K562 (cell line): ENCODE measurements at regions not wholly inside any gene's neighbourhood (a gene's known extent, or its start where the extent isn't known, plus 50 kb on each side); places are given as distances from the start of the nearest gene placed in this dataset.

Source experiments
- ARNT ChIP-seq, 2 experiments: fragments of 450-650 bp; IDR thresholded peaks; 2 replicates each; pipeline ENCODE4 v1.6.1; 2016; ENCODE audit warnings: mild to moderate bottlenecking in 1 of 2
- BCL6 ChIP-seq: fragments of 250-450 bp; sonication (Bioruptor Pico); IDR thresholded peaks from 2 replicates; pipeline ENCODE4 v1.4.0; 2020
- CCNT2 ChIP-seq: IDR thresholded peaks from 2 replicates; pipeline ENCODE4 v1.6.1; 2011; ENCODE audit warnings: borderline replicate concordance, low read depth, mild to moderate bottlenecking, moderate library complexity, mixed read lengths, low read length; ENCODE audit not compliant: insufficient read length; ENCODE audit errors: extremely low read depth
- CEBPG ChIP-seq, 3 experiments: fragments of 200-800 bp in 1 of 3; sonication (Bioruptor generic) in 1 of 3; sonication (generic) in 1 of 3; formaldehyde crosslinking in 1 of 3; IDR thresholded peaks in 2 of 3; conservative IDR thresholded peaks in 1 of 3; 2 replicates each; pipeline versions ENCODE4 v1.6.1 to v1.8.0; 2016 to 2022; ENCODE audit warnings: missing compliant biosample characterization in 2 of 3, missing genetic modification characterization in 2 of 3, mild to moderate bottlenecking in 1 of 3, missing genetic modification reagents in 1 of 3
- DDX20 ChIP-seq: fragments of 450-650 bp; IDR thresholded peaks from 2 replicates; pipeline ENCODE4 v1.6.1; 2016; ENCODE audit warnings: missing genetic modification characterization, low read depth, mild to moderate bottlenecking, missing compliant biosample characterization, moderate library complexity
- EP300 ChIP-seq: IDR thresholded peaks from 2 replicates; pipeline ENCODE4 v1.6.1; 2012; ENCODE audit warnings: low read length, improper control_type of control experiment
- GATA2 ChIP-seq: sonication (generic); formaldehyde crosslinking; IDR thresholded peaks from 2 replicates; pipeline ENCODE4 v1.4.0; 2020; ENCODE audit warnings: mild to moderate bottlenecking, missing genetic modification reagents
- HDAC2 ChIP-seq: fragments of 450-650 bp; IDR thresholded peaks from 2 replicates; pipeline ENCODE4 v1.6.1; 2016; ENCODE audit warnings: mild to moderate bottlenecking
- HDAC3 ChIP-seq: fragments of 450-650 bp; IDR thresholded peaks from 2 replicates; pipeline ENCODE4 v1.6.1; 2018; ENCODE audit warnings: borderline replicate concordance, mild to moderate bottlenecking, moderate library complexity; ENCODE audit not compliant: partially characterized antibody
- HMGN3 ChIP-seq: IDR thresholded peaks from 2 replicates; pipeline ENCODE4 v1.6.1; 2011; ENCODE audit warnings: borderline replicate concordance, low read depth, mild to moderate bottlenecking, mixed read lengths, low read length; ENCODE audit not compliant: insufficient read length; ENCODE audit errors: extremely low read depth
- HNRNPH1 ChIP-seq: fragments of 200-400 bp; formaldehyde crosslinking; optimal IDR thresholded peaks from 2 replicates; pipeline ENCODE3; 2017; ENCODE audit warnings: low read depth, mild to moderate bottlenecking, low read length, moderate library complexity
- JUND ChIP-seq, 2 experiments: IDR thresholded peaks; 2 replicates in 1 of 2; 3 replicates in 1 of 2; pipeline ENCODE4 v1.6.1; 2011; ENCODE audit warnings: borderline replicate concordance in 2 of 2, low read depth in 2 of 2, low read length in 2 of 2, improper control_type of control experiment in 1 of 2, missing biosample characterization in 1 of 2, missing genetic modification characterization in 1 of 2, missing genetic modification reagents in 1 of 2
- KHSRP ChIP-seq: fragments of 450-650 bp; IDR thresholded peaks from 2 replicates; pipeline ENCODE4 v1.6.1; 2017
- LEF1 ChIP-seq: fragments of 450-650 bp; IDR thresholded peaks from 2 replicates; pipeline ENCODE4 v1.6.1; 2016; ENCODE audit warnings: mild to moderate bottlenecking
- MLX ChIP-seq, 2 experiments: fragments of 450-650 bp in 1 of 2; sonication (generic) in 1 of 2; formaldehyde crosslinking; conservative IDR thresholded peaks; 2 replicates each; pipeline versions ENCODE4 v1.4.0 to v1.8.1; 2020 to 2022; ENCODE audit warnings: mild to moderate bottlenecking in 1 of 2, missing genetic modification reagents in 1 of 2
- MTA2 ChIP-seq: fragments of 450-650 bp; IDR thresholded peaks from 2 replicates; pipeline ENCODE4 v1.6.1; 2016; ENCODE audit warnings: low read depth
- NCOA4 ChIP-seq: fragments of 450-650 bp; IDR thresholded peaks from 2 replicates; pipeline ENCODE4 v1.6.1; 2018; ENCODE audit warnings: mild to moderate bottlenecking; ENCODE audit not compliant: partially characterized antibody
- NFATC3 ChIP-seq: fragments of 450-650 bp; IDR thresholded peaks from 2 replicates; pipeline ENCODE4 v1.6.1; 2017; ENCODE audit warnings: mild to moderate bottlenecking
- PHB ChIP-seq: fragments of 250-450 bp; sonication (Bioruptor Pico); IDR thresholded peaks from 2 replicates; pipeline ENCODE4 v1.5.0; 2021
- POLR2H ChIP-seq: IDR thresholded peaks from 2 replicates; pipeline ENCODE4 v1.6.1; 2016; ENCODE audit warnings: missing genetic modification characterization, low read depth, mild to moderate bottlenecking, control low read depth, missing compliant biosample characterization, moderate library complexity
- PRPF4 ChIP-seq: fragments of 200-400 bp; formaldehyde crosslinking; IDR thresholded peaks from one replicate; pipeline ENCODE4 v1.6.1; 2017; ENCODE audit warnings: low read length, low read depth, mild to moderate bottlenecking; ENCODE audit not compliant: insufficient read depth, poor library complexity, severe bottlenecking
- PYGO2 ChIP-seq: fragments of 450-650 bp; IDR thresholded peaks from 2 replicates; pipeline ENCODE4 v1.6.1; 2016; ENCODE audit warnings: mild to moderate bottlenecking, missing genetic modification characterization, moderate library complexity, missing compliant biosample characterization
- RB1 ChIP-seq: fragments of 450-650 bp; IDR thresholded peaks from 2 replicates; pipeline ENCODE4 v1.6.1; 2017; ENCODE audit warnings: low read depth, mild to moderate bottlenecking
- SAFB2 ChIP-seq: fragments of 200-400 bp; formaldehyde crosslinking; IDR thresholded peaks from 2 replicates; pipeline ENCODE4 v1.6.1; 2018; ENCODE audit warnings: borderline replicate concordance, low read length, low read depth, moderate library complexity; ENCODE audit not compliant: severe bottlenecking
- SMARCE1 ChIP-seq: fragments of 450-650 bp; IDR thresholded peaks from 2 replicates; pipeline ENCODE4 v1.7.1; 2016; ENCODE audit warnings: mild to moderate bottlenecking
- TAF7 ChIP-seq: fragments of 450-650 bp; IDR thresholded peaks from 2 replicates; pipeline ENCODE4 v1.6.1; 2016; ENCODE audit warnings: missing genetic modification characterization, missing compliant biosample characterization
- TCF3 ChIP-seq: sonication (generic); formaldehyde crosslinking; IDR thresholded peaks from 2 replicates; pipeline ENCODE4 v1.4.0; 2020; ENCODE audit warnings: mild to moderate bottlenecking, missing genetic modification reagents
- ZBTB7A ChIP-seq: IDR thresholded peaks from 2 replicates; pipeline ENCODE4 v1.6.1; 2011; ENCODE audit warnings: low read depth, mild to moderate bottlenecking, low read length, moderate library complexity, borderline replicate concordance; ENCODE audit not compliant: control insufficient read depth
- ZFP36 ChIP-seq: fragments of 150-350 bp; IDR thresholded peaks from 2 replicates; pipeline ENCODE4 v1.6.1; 2018; ENCODE audit warnings: low read length, low read depth; ENCODE audit not compliant: partially characterized antibody
- ZNF551 ChIP-seq: fragments of 250-450 bp; sonication (Bioruptor Pico); IDR thresholded peaks from 2 replicates; pipeline ENCODE4 v1.5.0; 2021; ENCODE audit warnings: mild to moderate bottlenecking, moderate library complexity
- ZNF75A ChIP-seq: fragments of 450-650 bp; formaldehyde crosslinking; IDR thresholded peaks from 2 replicates; pipeline ENCODE4 v1.4.0; 2020; ENCODE audit warnings: mild to moderate bottlenecking

- TF ChIP-seq DDX20 (tag) (no peak), ZNF75A (CRISPR knock-in tag) (no peak), ZFP36 (no peak), JUND (IDR thresholded peaks at IDR 0.05; ENCODE audit: borderline replicate concordance, low read depth, low read length) (peak; percentile 98), JUND (tag; IDR thresholded peaks at IDR 0.05; ENCODE audit: borderline replicate concordance, low read depth, low read length) (peak; percentile 99), ARNT (IDR thresholded peaks at IDR 0.05) (peak in 1 of 2 experiments; percentile 82; a peak in 1 of 4 replicates), SAFB2 (no peak), EP300 (peak; percentile 89), TCF3 (CRISPR knock-in tag) (peak; percentile 96), BCL6 (CRISPR knock-in tag) (no peak), PYGO2 (tag) (no peak), TAF7 (tag) (no peak), GATA2 (CRISPR knock-in tag) (peak; percentile 70), ZBTB7A (no peak), CEBPG (CRISPR knock-in tag; IDR thresholded peaks at IDR 0.05) (peak; percentile 45; the same call in 1 of the 2 replicates), CEBPG (tag; conservative IDR thresholded peaks at IDR 0.05 in 1 of 2, IDR thresholded peaks at IDR 0.05 in 1 of 2) (peak; percentile 62 to 93), POLR2H (tag) (no peak), HDAC2 (peak; percentile 68; the same call in 1 of the 2 replicates), LEF1 (peak; percentile 81; the same call in 1 of the 2 replicates), RB1 (no peak), MLX (CRISPR knock-in tag; conservative IDR thresholded peaks at IDR 0.05) (no peak), HMGN3 (no peak), NFATC3 (peak; percentile 82; the same call in 1 of the 2 replicates), PRPF4 (no peak), MTA2 (peak; percentile 93), ZNF551 (CRISPR knock-in tag) (no peak), HNRNPH1 (no peak), PHB (CRISPR knock-in tag) (no peak), NCOA4 (no peak), HDAC3 (peak; percentile 46), SMARCE1 (peak; percentile 99), CCNT2 (peak; percentile 50), KHSRP (peak; percentile 68; the same call in 1 of the 2 replicates)
Measured at GRCh38 chr10:78458983-78459638, 425.4 kb downstream of the RPS24 start (continued).
